IMR-90 (cell line): ENCODE measurements at regions not wholly inside any gene's neighbourhood (a gene's known extent, or its start where the extent isn't known, plus 50 kb on each side); places are given as distances from the start of the nearest gene placed in this dataset.

Experiments
- ATAC-seq: fragments of 200-7000 bp; cut with Tn5 transposase; 2 replicates; pipeline ENCODE4 v1.9.1; 2020; ENCODE audit warnings: low read depth, mild to moderate bottlenecking, moderate library complexity
- BruUV-seq: library from RNA; stranded (reverse); fragments of 400-500 nt; replicated peaks from 2 replicates; lab custom pipeline; 2021; lab: Mats Ljungman, UMichigan
- CTCF ChIA-PET: fragments of 300-600 bp; formaldehyde crosslinking; extraction: SDS; loops from one replicate; lab custom pipeline; 2021; ENCODE audit warnings: antibody characterized with exemption; lab: Yijun Ruan, JAX
- POLR2A ChIA-PET: fragments of 300-600 bp; sonication (Branson Sonifier 250); formaldehyde crosslinking; loops from one replicate; lab custom pipeline; 2022; ENCODE audit warnings: antibody characterized with exemption; ENCODE audit not compliant: unreplicated experiment; lab: Charles Lee
- DNase-seq: peaks from one replicate; pipeline ENCODE4 v3.0.0; 2013
- H2AFZ ChIP-seq: replicated peaks from 2 replicates; pipeline ENCODE3; 2013; ENCODE audit warnings: low read length, mild to moderate bottlenecking; ENCODE audit not compliant: poor library complexity
- H2AK5ac ChIP-seq: 2 replicates; pipeline ENCODE4 v1.6.1; 2013; ENCODE audit warnings: low read depth, low read length, inconsistent platforms
- H2AK9ac ChIP-seq: replicated peaks from 2 replicates; pipeline ENCODE3; 2013; ENCODE audit warnings: mild to moderate bottlenecking, low read depth, low read length, moderate library complexity; ENCODE audit not compliant: poor library complexity
- H2BK120ac ChIP-seq: 2 replicates; pipeline ENCODE4 v1.6.1; 2013; ENCODE audit warnings: low read depth, low read length, inconsistent platforms
- H2BK15ac ChIP-seq: 3 replicates; pipeline ENCODE4 v1.6.1; 2013; ENCODE audit warnings: low read depth, low read length, inconsistent platforms
- H2BK20ac ChIP-seq: 2 replicates; pipeline ENCODE4 v1.6.1; 2013; ENCODE audit warnings: low read depth, mild to moderate bottlenecking, inconsistent platforms, low read length, moderate library complexity
- H2BK5ac ChIP-seq: 2 replicates; pipeline ENCODE4 v1.6.1; 2013; ENCODE audit warnings: mild to moderate bottlenecking, low read depth, low read length, inconsistent platforms; ENCODE audit not compliant: poor library complexity, severe bottlenecking
- H3K14ac ChIP-seq: replicated peaks from 2 replicates; pipeline ENCODE4 v1.6.1; 2013; ENCODE audit warnings: low read depth, low read length, inconsistent platforms
- H3K18ac ChIP-seq: 2 replicates; pipeline ENCODE4 v1.6.1; 2013; ENCODE audit warnings: low read depth, low read length, control low read depth
- H3K23ac ChIP-seq: 2 replicates; pipeline ENCODE4 v1.6.1; 2013; ENCODE audit warnings: low read depth, low read length, inconsistent platforms
- H3K27ac ChIP-seq: 2 replicates; pipeline ENCODE4 v1.5.1; 2013; ENCODE audit warnings: mild to moderate bottlenecking, control low read depth, low read length; ENCODE audit not compliant: insufficient read depth
- H3K27me3 ChIP-seq: 2 replicates; pipeline ENCODE4 v1.6.1; 2013; ENCODE audit warnings: low read length; ENCODE audit not compliant: control insufficient read depth, insufficient read depth
- H3K36me3 ChIP-seq: 2 replicates; pipeline ENCODE4 v1.6.1; 2013; ENCODE audit warnings: low read length, mixed read lengths; ENCODE audit not compliant: control insufficient read depth, insufficient read depth
- H3K4ac ChIP-seq: 2 replicates; pipeline ENCODE4 v1.6.1; 2013; ENCODE audit warnings: low read depth, low read length, inconsistent platforms
- H3K4me1 ChIP-seq: 2 replicates; pipeline ENCODE4 v1.6.1; 2013; ENCODE audit warnings: low read length, mixed read lengths; ENCODE audit not compliant: control insufficient read depth, insufficient read depth
- H3K4me2 ChIP-seq: 2 replicates; pipeline ENCODE4 v1.6.1; 2013; ENCODE audit warnings: low read depth, mild to moderate bottlenecking, control low read depth, low read length, moderate library complexity
- H3K4me3 ChIP-seq: 2 replicates; pipeline ENCODE4 v1.5.1; 2013; ENCODE audit warnings: low read depth, mild to moderate bottlenecking, control low read depth, low read length, moderate library complexity; ENCODE audit not compliant: insufficient read depth
- H3K56ac ChIP-seq: 2 replicates; pipeline ENCODE4 v1.6.1; 2013; ENCODE audit warnings: low read length, inconsistent platforms; ENCODE audit not compliant: insufficient read depth; ENCODE audit errors: extremely low read depth
- H3K79me1 ChIP-seq, 2 experiments: 2 replicates each; pipeline ENCODE4 v1.6.1; 2013; ENCODE audit warnings: low read length in 2 of 2, inconsistent platforms in 1 of 2, low read depth in 1 of 2
- H3K9ac ChIP-seq: 2 replicates; pipeline ENCODE4 v1.6.1; 2013; ENCODE audit warnings: low read depth, low read length, control low read depth
- H3K9me1 ChIP-seq: 2 replicates; pipeline ENCODE4 v1.6.1; 2013; ENCODE audit warnings: low read length, inconsistent platforms; ENCODE audit not compliant: insufficient read depth
- H3K9me3 ChIP-seq: 2 replicates; pipeline ENCODE4 v1.6.1; 2013; ENCODE audit warnings: low read length; ENCODE audit not compliant: control insufficient read depth, insufficient read depth
- H4K20me1 ChIP-seq: 2 replicates; pipeline ENCODE4 v1.6.1; 2013; ENCODE audit warnings: low read length, inconsistent platforms; ENCODE audit not compliant: insufficient read depth
- H4K5ac ChIP-seq: 2 replicates; pipeline ENCODE4 v1.6.1; 2013; ENCODE audit warnings: mild to moderate bottlenecking, low read depth, low read length, control low read depth
- H4K8ac ChIP-seq, 2 experiments: 2 replicates each; pipeline ENCODE4 v1.6.1; 2013; ENCODE audit warnings: low read depth in 2 of 2, low read length in 2 of 2, control low read depth in 1 of 2, inconsistent platforms in 1 of 2
- H4K91ac ChIP-seq: 2 replicates; pipeline ENCODE4 v1.6.1; 2013; ENCODE audit warnings: low read depth, low read length, inconsistent platforms; ENCODE audit not compliant: insufficient read depth
- BHLHE40 ChIP-seq: fragments of 150-350 bp; IDR thresholded peaks from 2 replicates; pipeline ENCODE4 v1.6.1; 2016; ENCODE audit warnings: mild to moderate bottlenecking, low read depth, low read length
- CEBPB ChIP-seq: IDR thresholded peaks from 2 replicates; pipeline ENCODE4 v1.6.1; 2012; ENCODE audit warnings: low read depth, low read length, improper control_type of control experiment
- CHD1 ChIP-seq: IDR thresholded peaks from 2 replicates; pipeline ENCODE4 v1.6.1; 2012; ENCODE audit warnings: low read depth, low read length, improper control_type of control experiment
- FOS ChIP-seq: fragments of 150-350 bp; IDR thresholded peaks from 2 replicates; pipeline ENCODE4 v1.6.1; 2016; ENCODE audit warnings: low read depth, low read length
- MAFK ChIP-seq: IDR thresholded peaks from 2 replicates; pipeline ENCODE4 v1.6.1; 2012; ENCODE audit warnings: low read depth, low read length, improper control_type of control experiment
- MAZ ChIP-seq: IDR thresholded peaks from 2 replicates; pipeline ENCODE4 v1.6.1; 2012; ENCODE audit warnings: low read depth, mild to moderate bottlenecking, low read length, improper control_type of control experiment, moderate library complexity, borderline replicate concordance
- MXI1 ChIP-seq: IDR thresholded peaks from 2 replicates; pipeline ENCODE4 v1.6.1; 2012; ENCODE audit warnings: low read depth, mild to moderate bottlenecking, low read length, moderate library complexity, borderline replicate concordance
- NFE2L2 ChIP-seq: fragments of 150-350 bp; IDR thresholded peaks from 2 replicates; pipeline ENCODE4 v1.6.1; 2016; ENCODE audit warnings: low read depth, mild to moderate bottlenecking, low read length
- POLR2A ChIP-seq: IDR thresholded peaks from 2 replicates; pipeline ENCODE4 v1.6.1; 2012; ENCODE audit warnings: mild to moderate bottlenecking, low read depth, low read length
- RAD21 ChIP-seq: IDR thresholded peaks from 2 replicates; pipeline ENCODE4 v1.6.1; 2012; ENCODE audit warnings: low read length, improper control_type of control experiment
- RCOR1 ChIP-seq: IDR thresholded peaks from 2 replicates; pipeline ENCODE4 v1.6.1; 2012; ENCODE audit warnings: mild to moderate bottlenecking, low read length, improper control_type of control experiment; ENCODE audit not compliant: insufficient replicate concordance
- RFX5 ChIP-seq: IDR thresholded peaks from 2 replicates; pipeline ENCODE4 v1.8.0; 2012; ENCODE audit warnings: low read depth, mild to moderate bottlenecking, low read length, moderate library complexity
- SMC3 ChIP-seq: fragments of 150-350 bp; IDR thresholded peaks from 2 replicates; pipeline ENCODE4 v1.6.1; 2016; ENCODE audit warnings: low read depth, mild to moderate bottlenecking, antibody characterized with exemption, low read length, moderate library complexity
- WGBS, 2 experiments: methylation state at CpG; one replicate each; pipeline versions ENCODE4 v1.1.5 to v1.1.7; 2013; ENCODE audit warnings: missing lambda C conversion rate in 2 of 2; ENCODE audit not compliant: insufficient read length in 1 of 2; ENCODE audit errors: extremely low coverage in 2 of 2; 5-methylcytosine and 5-hydroxymethylcytosine counted together
- dilution Hi-C: fragments of 300-500 bp; cut with HindIII; formaldehyde crosslinking; loops from one replicate; pipeline ENCODE4 v1.14.3; 2018; ENCODE audit warnings: low sequenced_read_pairs; ENCODE audit not compliant: unreplicated experiment
- in situ Hi-C: fragments of 300-500 bp; cut with MboI; formaldehyde crosslinking; loops from 3 replicates; pipeline ENCODE4 v1.14.3; 2019; ENCODE audit warnings: low sequenced_read_pairs, inconsistent platforms, mixed read lengths
- intact Hi-C: fragments of 100-400 bp; cut with micrococcal nuclease; formaldehyde crosslinking; loops from 2 replicates; pipeline ENCODE4 v1.10.0; 2022
- TF ChIP-seq, protein P1 (sequence below): fragments of 150-350 bp; IDR thresholded peaks from 2 replicates; pipeline ENCODE4 v1.6.1; 2016; ENCODE audit warnings: low read depth, mild to moderate bottlenecking, low read length, moderate library complexity, borderline replicate concordance
- TF ChIP-seq, protein P2 (sequence below): conservative IDR thresholded peaks from 2 replicates; pipeline ENCODE4 v1.5.1; 2012; ENCODE audit warnings: mild to moderate bottlenecking, low read depth, low read length, improper control_type of control experiment
- TF ChIP-seq, protein P3 (sequence below): fragments of 150-350 bp; IDR thresholded peaks from 2 replicates; pipeline ENCODE4 v1.6.1; 2017; ENCODE audit warnings: mild to moderate bottlenecking, antibody characterized with exemption, low read length, low read depth

DNA sequence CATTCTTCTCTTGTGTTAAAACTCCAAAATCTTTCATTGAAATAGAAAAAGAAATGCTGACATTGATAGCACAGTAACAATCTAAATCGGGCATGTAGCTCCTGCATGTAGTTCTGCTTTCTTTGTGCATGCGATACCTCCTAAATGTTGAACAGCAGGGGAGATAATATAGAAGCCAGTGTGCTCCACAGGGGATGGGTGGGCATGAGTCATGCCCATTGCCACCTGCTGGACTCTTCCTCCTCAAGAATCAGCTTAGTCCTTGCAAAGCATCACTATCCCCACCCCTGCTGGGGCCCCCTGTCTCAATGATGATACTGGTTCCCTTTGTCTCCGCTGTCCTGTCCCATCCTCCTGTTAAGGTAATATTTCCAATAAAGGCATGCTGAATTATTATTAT lies 203.0 kb downstream of the RWDD3 start:
- no peak overlapping the region for H4K5ac ChIP-seq
- H3K36me3 ChIP-seq, result no peaks in the 10 kb centered on the region
- H3K4me1 ChIP-seq, result no peaks in the 10 kb centered on the region
- H2BK5ac ChIP-seq, result no peak overlapping the region
- in situ Hi-C loops, result no loop called here
- H3K9ac ChIP-seq, result no peak overlapping the region
- no peak overlapping the region for H3K23ac ChIP-seq
- ChIA-PET CTCF (no interaction called here), POLR2A (no interaction called here)
- H4K20me1 ChIP-seq, result no peaks in the 10 kb centered on the region
- no peak overlapping the region for H2AK9ac ChIP-seq
- ATAC-seq (no peak), DNase-seq (no peak)
- intact Hi-C loops, result no loop called here
- dilution Hi-C loops, result no loop called here
- BruUV-seq, result no TSS peak
- no peaks in the 10 kb centered on the region for H3K27me3 ChIP-seq
- H3K4ac ChIP-seq, result no peak overlapping the region
- no peak overlapping the region for H2BK20ac ChIP-seq
- no peaks in the 10 kb centered on the region for H3K9me1 ChIP-seq
- H3K4me2 ChIP-seq, result no peak overlapping the region
- no CpG with 5 or more reads among the region's 3 CpGs for WGBS, 2 experiments
- no peak overlapping the region for H3K56ac ChIP-seq
- H2AFZ ChIP-seq, result no peak overlapping the region
- TF ChIP-seq POLR2A (no peak), MXI1 (no peak), BHLHE40 (no peak), RFX5 (no peak), RAD21 (no peak), CEBPB (no peak), SMC3 (no peak), NFE2L2 (no peak), CHD1 (no peak), MAFK (no peak), MAZ (no peak), RCOR1 (no peak), FOS (no peak)
- TF ChIP-seq, protein P1, sequence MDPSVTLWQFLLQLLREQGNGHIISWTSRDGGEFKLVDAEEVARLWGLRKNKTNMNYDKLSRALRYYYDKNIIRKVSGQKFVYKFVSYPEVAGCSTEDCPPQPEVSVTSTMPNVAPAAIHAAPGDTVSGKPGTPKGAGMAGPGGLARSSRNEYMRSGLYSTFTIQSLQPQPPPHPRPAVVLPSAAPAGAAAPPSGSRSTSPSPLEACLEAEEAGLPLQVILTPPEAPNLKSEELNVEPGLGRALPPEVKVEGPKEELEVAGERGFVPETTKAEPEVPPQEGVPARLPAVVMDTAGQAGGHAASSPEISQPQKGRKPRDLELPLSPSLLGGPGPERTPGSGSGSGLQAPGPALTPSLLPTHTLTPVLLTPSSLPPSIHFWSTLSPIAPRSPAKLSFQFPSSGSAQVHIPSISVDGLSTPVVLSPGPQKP, result no peak
- TF ChIP-seq, protein P2, sequence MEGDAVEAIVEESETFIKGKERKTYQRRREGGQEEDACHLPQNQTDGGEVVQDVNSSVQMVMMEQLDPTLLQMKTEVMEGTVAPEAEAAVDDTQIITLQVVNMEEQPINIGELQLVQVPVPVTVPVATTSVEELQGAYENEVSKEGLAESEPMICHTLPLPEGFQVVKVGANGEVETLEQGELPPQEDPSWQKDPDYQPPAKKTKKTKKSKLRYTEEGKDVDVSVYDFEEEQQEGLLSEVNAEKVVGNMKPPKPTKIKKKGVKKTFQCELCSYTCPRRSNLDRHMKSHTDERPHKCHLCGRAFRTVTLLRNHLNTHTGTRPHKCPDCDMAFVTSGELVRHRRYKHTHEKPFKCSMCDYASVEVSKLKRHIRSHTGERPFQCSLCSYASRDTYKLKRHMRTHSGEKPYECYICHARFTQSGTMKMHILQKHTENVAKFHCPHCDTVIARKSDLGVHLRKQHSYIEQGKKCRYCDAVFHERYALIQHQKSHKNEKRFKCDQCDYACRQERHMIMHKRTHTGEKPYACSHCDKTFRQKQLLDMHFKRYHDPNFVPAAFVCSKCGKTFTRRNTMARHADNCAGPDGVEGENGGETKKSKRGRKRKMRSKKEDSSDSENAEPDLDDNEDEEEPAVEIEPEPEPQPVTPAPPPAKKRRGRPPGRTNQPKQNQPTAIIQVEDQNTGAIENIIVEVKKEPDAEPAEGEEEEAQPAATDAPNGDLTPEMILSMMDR, result no peak
- TF ChIP-seq, protein P3, sequence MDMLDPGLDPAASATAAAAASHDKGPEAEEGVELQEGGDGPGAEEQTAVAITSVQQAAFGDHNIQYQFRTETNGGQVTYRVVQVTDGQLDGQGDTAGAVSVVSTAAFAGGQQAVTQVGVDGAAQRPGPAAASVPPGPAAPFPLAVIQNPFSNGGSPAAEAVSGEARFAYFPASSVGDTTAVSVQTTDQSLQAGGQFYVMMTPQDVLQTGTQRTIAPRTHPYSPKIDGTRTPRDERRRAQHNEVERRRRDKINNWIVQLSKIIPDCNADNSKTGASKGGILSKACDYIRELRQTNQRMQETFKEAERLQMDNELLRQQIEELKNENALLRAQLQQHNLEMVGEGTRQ, result no peak
- H4K91ac ChIP-seq, result no peak overlapping the region
- no peak overlapping the region for H3K14ac ChIP-seq
- H3K9me3 ChIP-seq, result no peaks in the 10 kb centered on the region
- no peak overlapping the region for H3K27ac ChIP-seq
- H3K79me1 ChIP-seq, result no peaks in the 10 kb centered on the region
- H2BK15ac ChIP-seq, result no peak overlapping the region
- H3K18ac ChIP-seq, result no peak overlapping the region
- no peak overlapping the region for H4K8ac ChIP-seq
- no peak overlapping the region for H3K4me3 ChIP-seq
- no peak overlapping the region for H2BK120ac ChIP-seq
- no peak overlapping the region for H2AK5ac ChIP-seq
